ENCODE measurements at regions not wholly inside any gene's neighbourhood (a gene's known extent, or its start where the extent isn't known, plus 50 kb on each side); places are given as distances from the start of the nearest gene placed in this dataset.

DNA sequence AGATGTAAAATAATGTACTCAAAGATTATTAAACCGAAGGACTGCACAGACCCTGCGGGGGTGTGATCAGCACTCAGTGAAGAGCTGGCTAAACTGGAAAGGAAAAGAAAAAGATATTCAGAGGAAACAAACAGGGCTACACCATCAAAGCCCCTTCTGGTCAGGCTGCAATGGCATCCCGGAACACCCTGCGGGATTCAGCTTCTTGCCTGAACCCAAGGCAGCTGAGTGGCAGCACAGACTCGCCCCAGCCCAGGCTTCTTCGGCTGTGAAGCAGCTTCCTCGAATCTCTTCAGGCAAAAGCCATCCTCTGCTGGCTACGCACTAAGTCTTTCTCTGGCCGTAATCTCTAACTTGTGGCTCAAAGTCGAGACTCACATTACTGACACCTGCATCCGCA, 220.9 kb downstream of the TEX29 start:
- no peak for DNase-seq

DNA sequence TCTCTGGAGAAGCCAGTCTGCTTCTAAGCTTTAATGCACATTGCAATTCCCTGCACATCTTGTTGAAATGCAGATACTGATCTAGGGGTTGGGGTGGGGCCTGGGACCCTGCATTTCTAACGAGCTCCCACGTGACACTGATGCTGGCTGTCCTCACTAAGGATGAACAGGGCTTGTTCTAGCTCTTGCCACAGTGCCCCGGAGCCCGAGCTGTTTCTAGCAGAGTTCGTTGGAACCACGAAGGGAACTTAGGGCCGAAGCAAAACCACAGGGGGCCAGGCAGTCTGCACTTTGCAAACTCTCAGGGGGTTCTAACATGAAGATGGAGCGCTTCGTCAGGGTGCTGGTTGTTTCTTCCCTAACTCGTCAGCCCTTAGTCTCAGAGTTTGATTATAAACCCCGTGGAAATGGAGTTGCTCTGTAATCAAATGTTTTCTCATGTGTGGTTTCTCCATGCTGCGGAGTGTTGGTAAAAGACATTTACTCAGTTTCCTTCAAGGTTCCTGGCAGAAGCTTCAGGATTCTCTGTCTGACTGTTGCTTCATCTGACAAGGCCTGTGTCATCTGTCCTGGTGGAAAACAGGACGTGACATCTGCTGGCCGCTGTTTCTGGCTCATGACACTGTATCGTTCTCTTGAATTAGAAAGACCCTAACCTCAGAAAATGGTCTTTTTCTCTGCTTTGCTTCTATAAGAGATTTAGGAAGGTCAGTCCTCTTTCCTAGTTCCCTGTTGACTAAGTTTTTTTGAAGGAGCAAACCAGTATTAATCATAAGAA, 221.5 kb downstream of the TEX29 start:
- DNase-seq, result no peak

- DNase-seq, result no peak
Observed at GRCh38 chr13:111542530-111543341, 222.3 kb downstream of the TEX29 start.

DNA sequence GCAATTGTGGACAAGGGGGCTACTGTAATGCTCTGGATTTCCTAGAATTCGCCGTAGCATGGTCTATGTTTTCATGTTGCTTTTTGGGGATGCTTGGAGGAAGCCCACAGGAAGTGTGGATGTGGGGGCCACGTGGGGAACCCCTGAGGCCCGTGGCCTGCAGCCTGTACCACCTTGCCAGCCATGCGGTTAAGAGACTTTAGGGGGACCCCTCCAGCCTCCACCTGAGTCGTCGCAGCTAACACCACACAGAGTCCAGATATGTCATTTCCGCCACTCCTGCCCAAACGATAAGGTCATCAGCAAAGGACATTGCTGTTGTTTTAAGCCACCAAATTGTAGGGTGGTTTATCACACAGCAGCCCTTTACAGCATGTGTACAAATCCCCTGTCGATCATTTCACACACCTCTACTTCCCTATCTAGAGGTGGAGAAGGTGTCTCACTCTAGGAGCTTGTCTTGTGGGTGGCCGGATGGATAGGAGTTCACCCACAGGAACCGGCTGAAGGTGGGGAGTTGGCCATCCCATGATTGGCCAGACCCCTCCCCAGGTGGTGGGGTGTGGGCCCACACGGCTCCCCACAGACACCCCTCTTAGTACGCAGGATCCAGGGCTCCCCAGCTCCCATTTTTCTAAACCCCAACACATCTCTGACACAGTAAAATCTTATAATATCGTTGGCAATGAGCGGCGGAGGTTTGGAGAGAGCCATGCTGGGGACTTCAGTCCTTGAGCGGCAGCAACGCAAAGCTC, 226.7 kb downstream of the TEX29 start:
- DNase-seq, result no peak

GRCh38 chr13:111547726-111548273, 227.4 kb downstream of the TEX29 start:
- DNase-seq, result no peak

DNA sequence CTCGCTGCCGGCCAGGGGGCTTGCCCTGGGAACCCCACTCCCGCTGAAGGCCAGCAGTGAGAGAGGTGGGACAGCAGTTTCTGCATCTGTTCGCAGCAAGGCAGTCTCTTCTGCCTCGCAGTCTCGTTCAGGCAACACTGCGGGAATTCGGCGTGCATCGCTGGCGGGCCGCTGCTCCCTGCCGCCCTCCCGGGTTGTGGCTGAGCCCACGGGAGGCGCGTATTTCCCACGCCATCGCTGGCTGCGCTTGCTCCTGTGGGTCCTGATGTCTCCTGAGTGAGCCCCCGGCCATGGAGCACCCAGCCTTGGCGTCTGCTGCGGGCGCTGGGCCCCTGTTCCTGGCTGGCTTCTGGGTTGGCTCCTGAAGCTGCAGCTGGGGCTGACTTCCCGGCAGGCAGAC, 227.9 kb downstream of the TEX29 start:
- no peak for DNase-seq

DNA sequence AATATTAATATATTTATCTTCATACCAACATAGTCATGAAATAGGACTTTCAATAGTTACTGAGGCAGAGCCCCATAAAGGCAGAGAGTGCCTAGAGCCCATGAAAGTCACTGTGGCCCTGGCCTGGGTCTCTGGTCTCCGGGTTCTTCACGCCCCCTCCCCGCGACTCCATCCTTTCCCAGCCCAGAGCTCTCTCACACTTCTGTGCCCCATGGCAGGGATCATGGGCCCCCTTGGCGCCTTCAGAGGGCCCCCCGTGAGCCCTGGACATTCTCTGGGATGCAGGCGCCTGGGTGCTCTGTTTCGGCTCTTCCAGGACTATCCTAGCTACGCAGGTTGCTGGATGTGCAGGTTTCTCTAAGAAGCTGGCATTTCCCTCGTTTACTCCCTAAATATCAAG, 228.4 kb downstream of the TEX29 start:
- no peak for DNase-seq

GRCh38 chr13:111549464-111549863, 229.0 kb downstream of the TEX29 start:
- DNase-seq, result no peak

- no peak for DNase-seq
Observed at GRCh38 chr13:111550062-111550461, 229.6 kb downstream of the TEX29 start.

DNA sequence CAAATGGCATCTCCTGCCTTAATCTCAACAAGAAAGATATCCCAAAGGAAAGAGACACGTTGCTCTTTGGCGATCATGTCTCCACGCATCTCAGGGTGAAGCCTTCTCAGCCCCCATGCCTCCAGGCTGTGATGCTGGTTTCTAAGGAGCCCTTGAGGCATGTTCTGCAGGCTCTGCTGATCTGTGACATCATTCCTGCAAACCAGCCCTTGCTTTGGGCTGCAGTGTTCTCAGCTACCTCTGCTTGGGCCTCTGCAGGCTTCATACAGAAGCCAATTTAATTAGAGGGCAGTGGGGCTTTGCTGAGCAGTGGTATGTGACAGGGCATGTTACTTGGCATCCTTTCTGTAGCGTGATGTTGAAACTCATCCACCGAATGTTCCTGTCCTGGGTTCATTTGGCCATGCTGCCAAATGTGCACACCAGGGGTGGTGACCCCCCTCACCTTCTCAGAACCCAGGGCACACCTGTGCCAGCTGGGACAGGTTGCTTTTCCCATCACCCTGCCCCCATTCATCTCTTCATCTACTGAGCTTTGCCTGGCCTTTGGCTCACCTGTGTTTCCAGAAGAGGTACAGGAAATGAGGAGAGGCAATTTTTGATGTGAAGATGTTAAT, 230.9 kb downstream of the TEX29 start:
- DNase-seq, result no peak

DNA sequence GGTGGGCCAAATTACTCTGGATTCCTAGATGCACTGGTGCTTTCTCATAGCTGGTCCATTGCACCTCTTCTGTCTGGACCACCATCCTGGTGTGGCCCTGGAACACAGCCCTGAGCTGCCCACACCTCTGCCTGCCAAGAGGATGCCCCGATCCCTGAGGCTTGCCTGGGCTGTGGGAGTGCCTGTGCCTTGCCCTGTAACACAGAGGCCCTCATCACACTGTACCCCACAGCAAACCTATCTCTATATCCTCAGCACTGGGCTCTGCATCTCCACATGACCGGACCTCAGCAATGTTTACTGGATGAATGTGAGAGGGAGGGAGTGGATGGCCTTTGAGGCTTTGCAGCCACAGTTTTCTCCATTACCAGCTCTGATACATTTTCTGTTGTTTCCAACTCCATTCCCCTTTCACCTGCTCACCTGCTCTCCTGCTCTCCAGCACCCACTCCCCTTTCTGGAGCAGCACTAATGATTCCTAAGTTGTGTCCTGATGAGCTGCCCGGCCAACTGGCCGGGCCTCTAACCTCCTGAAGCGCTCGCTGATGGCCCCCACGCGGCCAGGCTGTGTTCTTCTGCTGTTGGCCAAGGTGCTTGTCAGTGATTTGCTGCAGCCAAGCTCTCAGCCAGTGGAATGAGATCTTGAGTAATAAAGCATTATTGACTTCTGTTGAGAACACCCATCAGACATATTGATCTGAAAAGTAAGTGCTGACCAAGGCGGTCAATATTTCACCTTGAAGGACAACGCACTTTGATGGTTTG, 232.6 kb downstream of the TEX29 start:
- DNase-seq, result no peak

DNA sequence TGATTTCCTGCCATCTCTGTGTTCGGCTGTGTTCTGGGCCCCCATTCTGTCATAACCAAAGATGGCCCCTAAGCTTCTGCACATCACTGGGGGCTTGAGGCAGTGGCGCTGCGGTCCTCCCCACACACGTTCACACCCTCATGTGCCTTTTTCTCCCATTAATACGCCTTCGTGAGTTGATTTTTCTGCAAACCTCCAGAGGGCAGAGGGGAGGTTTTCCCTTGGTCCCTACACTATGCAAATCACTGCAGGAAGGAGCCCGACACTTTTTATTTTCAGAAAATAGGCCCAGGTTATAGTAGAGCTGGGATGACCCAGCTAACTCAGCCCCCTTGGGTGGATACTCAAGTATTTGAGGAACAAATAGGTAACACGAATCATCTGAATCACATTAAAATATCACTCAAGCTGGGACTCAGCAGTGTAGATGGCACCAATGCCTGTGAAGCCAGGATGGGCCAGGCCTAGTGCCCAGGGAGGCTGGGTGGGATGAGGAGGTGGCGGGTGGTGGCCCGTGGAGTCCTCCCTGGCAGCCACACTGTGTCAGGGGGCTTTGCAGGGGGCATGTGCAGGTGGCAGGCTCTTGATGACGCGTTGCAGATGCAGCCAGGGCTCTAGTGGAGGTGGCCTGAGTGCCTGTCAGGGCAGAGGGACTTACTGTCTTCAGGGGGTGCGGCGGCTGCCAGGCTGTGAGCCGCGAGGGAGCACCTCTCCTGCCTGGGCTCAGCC, 234.3 kb downstream of the TEX29 start:
- DNase-seq, result no peak

GRCh38 chr13:111555268-111555808, 234.9 kb downstream of the TEX29 start:
- no peak for DNase-seq

GRCh38 chr13:111555903-111556302, 235.5 kb downstream of the TEX29 start:
- DNase-seq, result no peak

DNA sequence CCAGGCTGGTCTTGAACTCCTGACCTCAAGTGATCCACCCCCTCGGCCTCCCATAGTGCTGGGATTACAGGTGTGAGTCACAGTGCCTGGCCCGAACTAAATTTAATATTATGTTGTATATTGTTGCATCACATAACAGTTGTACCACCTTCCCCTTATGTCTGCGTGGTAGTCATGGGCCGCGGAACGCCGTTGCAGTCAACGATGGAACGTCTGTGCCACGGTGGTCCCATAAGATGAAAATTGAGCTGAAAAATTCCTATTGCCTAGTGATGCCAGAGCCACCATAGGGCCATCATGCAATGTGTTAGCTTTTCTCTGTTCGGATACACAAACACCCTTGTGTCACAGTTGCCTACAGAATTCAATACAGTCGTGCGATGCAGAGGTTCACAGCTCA, 236.1 kb downstream of the TEX29 start:
- DNase-seq, result no peak

GRCh38 chr13:111557921-111558699, 237.7 kb downstream of the TEX29 start:
- no peak for DNase-seq

DNA sequence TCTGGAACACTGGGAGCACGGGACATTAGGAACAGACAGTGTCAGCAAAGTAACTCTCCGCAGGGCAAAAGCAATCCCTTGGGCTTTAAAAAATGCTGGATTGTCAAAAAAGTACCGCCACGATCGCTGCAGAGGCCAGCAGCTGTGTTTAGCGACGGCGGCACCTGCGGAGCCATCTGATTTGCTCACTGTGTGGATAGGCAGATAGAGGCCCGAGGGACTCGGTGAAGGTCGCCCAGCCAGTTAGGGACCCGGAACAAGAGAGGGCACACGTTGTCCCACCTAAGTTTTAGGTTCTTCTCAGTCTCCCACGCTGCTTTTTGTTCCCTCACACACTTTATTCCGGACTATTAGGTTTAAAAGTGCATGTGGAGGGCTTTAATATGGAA, 238.3 kb downstream of the TEX29 start:
- DNase-seq, result no peak

DNA sequence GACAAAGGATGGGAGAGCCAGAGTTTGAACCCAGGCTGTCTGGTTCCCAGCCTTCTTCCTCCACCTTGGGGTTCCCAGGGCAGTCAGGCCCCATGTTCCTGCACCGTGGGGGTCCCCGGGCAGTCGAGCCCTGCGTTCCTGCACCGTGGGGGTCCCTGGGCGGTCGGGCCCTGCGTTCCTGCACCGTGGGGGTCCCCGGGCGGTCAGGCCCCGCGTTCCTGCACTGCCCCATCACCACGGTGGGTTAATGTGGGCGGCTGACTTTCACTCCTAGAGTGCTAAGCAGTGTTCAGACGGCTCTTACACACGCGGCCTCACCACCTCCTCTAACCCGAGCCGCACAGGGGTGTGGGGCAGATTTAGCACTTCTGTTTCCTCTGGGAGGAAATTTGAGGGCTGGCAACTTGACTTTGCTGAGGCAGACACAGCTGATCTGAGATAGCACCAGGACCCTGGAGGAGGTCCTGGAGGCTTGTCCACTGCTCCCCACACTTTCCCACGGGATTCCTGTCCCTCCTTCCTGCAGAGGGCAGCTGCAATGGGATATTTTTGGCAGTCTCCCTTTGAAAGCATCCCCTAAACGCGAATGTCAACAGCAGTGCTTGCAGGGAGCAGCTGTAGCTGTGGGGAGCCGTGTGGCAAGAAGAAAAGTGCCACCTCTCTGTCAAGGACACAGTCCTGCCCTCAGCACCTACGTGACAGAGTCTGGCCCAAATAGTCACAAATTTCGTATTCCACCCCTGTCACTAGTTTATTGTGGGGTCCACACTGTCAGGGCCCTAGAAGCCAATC, 239.4 kb downstream of the TEX29 start:
- DNase-seq, result no peak

DNA sequence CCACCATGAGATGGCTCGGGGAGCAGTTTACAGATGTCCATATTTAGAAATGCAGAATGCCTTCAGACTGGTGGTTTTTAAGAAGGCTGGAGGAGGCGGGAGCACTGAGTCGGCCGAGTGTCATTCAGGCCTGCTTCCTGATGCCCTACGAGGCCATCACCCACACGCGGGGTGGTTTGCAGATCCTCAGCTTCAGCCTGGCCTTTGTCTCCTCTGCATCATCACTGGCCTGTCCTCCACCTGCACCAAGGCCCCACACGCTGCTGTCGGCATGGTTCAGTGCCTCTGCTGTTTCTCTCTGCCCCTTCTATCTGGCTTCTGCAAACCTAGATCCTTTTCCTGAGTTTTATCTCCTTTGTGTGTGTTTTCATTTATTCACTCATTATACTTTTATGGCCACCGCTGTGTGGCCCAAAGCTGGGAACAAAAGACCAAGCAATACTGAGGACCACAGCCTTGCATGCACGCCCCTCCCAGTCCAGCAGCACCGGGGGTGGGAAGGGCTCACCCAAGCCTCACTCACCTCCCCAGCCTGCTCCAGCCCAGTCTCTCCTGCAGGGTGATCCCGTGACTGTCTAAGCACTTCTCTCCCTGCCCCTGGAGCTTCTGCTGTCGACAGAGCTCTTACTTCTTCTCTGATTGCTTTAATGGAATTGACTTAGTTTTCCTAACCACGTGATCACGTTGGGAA, 240.8 kb downstream of the TEX29 start:
- DNase-seq, result no peak
